Neural cell (in vitro differentiated cells): ENCODE measurements at regions not wholly inside any gene's neighbourhood (a gene's known extent, or its start where the extent isn't known, plus 50 kb on each side); places are given as distances from the start of the nearest gene placed in this dataset.

Experiments used
- H2AFZ ChIP-seq: fragments of 200-600, 300-800 bp; sonication (generic), shearing (Covaris generic); 2 replicates; pipeline ENCODE4 v1.6.0; 2014; ENCODE audit warnings: low read depth, mild to moderate bottlenecking, antibody characterized with exemption, low read length, moderate library complexity
- H3F3A ChIP-seq: fragments of 200-600 bp; shearing (Covaris generic); 2 replicates; pipeline ENCODE4 v1.6.1; 2016; ENCODE audit warnings: mild to moderate bottlenecking, moderate library complexity, mixed read lengths, antibody characterized with exemption, low read length; ENCODE audit not compliant: insufficient read depth, poor library complexity, severe bottlenecking
- H3K27ac ChIP-seq: fragments of 200-600, 300-800 bp; sonication (generic), shearing (Covaris generic); 2 replicates; pipeline ENCODE4 v1.5.1; 2014; ENCODE audit warnings: mild to moderate bottlenecking, low read length, moderate library complexity
- H3K27me3 ChIP-seq: fragments of 300-800, 200-600 bp; sonication (generic), shearing (Covaris generic); 2 replicates; pipeline ENCODE4 v1.6.0; 2014; ENCODE audit warnings: mild to moderate bottlenecking, low read depth, low read length, moderate library complexity; ENCODE audit not compliant: insufficient read depth
- H3K36me3 ChIP-seq: fragments of 300-800, 200-600 bp; sonication (generic), shearing (Covaris generic); 2 replicates; pipeline ENCODE4 v1.5.1; 2014; ENCODE audit warnings: mild to moderate bottlenecking, antibody characterized with exemption, low read length, moderate library complexity; ENCODE audit not compliant: insufficient read depth
- H3K4me2 ChIP-seq: fragments of 300-800, 200-600 bp; sonication (generic), shearing (Covaris generic); 2 replicates; pipeline ENCODE4 v1.6.0; 2014; ENCODE audit warnings: mild to moderate bottlenecking, low read length
- H3K4me3 ChIP-seq: fragments of 300-800, 200-600 bp; sonication (generic), shearing (Covaris generic); 2 replicates; pipeline ENCODE4 v1.5.1; 2014; ENCODE audit warnings: mild to moderate bottlenecking, low read length, moderate library complexity
- H3K79me2 ChIP-seq: fragments of 200-600 bp; shearing (Covaris generic); replicated peaks from 2 replicates; pipeline ENCODE4 v1.6.0; 2014; ENCODE audit warnings: mild to moderate bottlenecking, low read length, moderate library complexity; ENCODE audit not compliant: insufficient read depth
- H3K9ac ChIP-seq: fragments of 300-800, 200-600 bp; sonication (generic), shearing (Covaris generic); 2 replicates; pipeline ENCODE4 v1.6.1; 2016; ENCODE audit warnings: mild to moderate bottlenecking, low read length, mixed read lengths
- H3K9me2 ChIP-seq: fragments of 200-600 bp; shearing (Covaris generic); 2 replicates; pipeline ENCODE4 v1.6.1; 2016; ENCODE audit warnings: mild to moderate bottlenecking, low read length, mixed read lengths; ENCODE audit not compliant: insufficient read depth
- H3K9me3 ChIP-seq: fragments of 200-600, 300-800 bp; sonication (generic), shearing (Covaris generic); 2 replicates; pipeline ENCODE4 v1.6.1; 2016; ENCODE audit warnings: mild to moderate bottlenecking, mixed run types, low read length, moderate library complexity, mixed read lengths
- H4K20me1 ChIP-seq: fragments of 200-600 bp; shearing (Covaris generic); 2 replicates; pipeline ENCODE4 v1.6.1; 2016; ENCODE audit warnings: mild to moderate bottlenecking, mixed run types; ENCODE audit not compliant: insufficient read depth
- CTCF ChIP-seq: fragments of 450-650 bp; IDR thresholded peaks from 2 replicates; pipeline ENCODE4 v1.5.1; 2014; ENCODE audit warnings: antibody characterized with exemption, mild to moderate bottlenecking, moderate library complexity; ENCODE audit not compliant: poor library complexity, severe bottlenecking
- EP300 ChIP-seq: fragments of 450-650 bp; conservative IDR thresholded peaks from 2 replicates; pipeline ENCODE4 v1.6.1; 2014; ENCODE audit warnings: antibody characterized with exemption, mild to moderate bottlenecking, moderate library complexity; ENCODE audit not compliant: poor library complexity, severe bottlenecking
- EZH2 ChIP-seq: fragments of 200-600, 300-800 bp; shearing (Covaris generic), sonication (generic); IDR thresholded peaks from 2 replicates; pipeline ENCODE4 v1.6.1; 2014; ENCODE audit warnings: antibody characterized with exemption, low read length, borderline replicate concordance, mild to moderate bottlenecking; ENCODE audit not compliant: insufficient read depth, poor library complexity, severe bottlenecking
- MXI1 ChIP-seq: fragments of 450-650 bp; conservative IDR thresholded peaks from 2 replicates; pipeline ENCODE4 v1.6.1; 2014; ENCODE audit warnings: antibody characterized with exemption, mild to moderate bottlenecking; ENCODE audit not compliant: poor library complexity, severe bottlenecking
- POLR2AphosphoS5 ChIP-seq: IDR thresholded peaks from 2 replicates; pipeline ENCODE4 v1.6.1; 2012
- RAD21 ChIP-seq: fragments of 450-650 bp; conservative IDR thresholded peaks from 2 replicates; pipeline ENCODE4 v1.6.1; 2014; ENCODE audit warnings: antibody characterized with exemption, mild to moderate bottlenecking, moderate library complexity
- REST ChIP-seq: IDR thresholded peaks from 2 replicates; pipeline ENCODE4 v1.6.1; 2012; ENCODE audit warnings: borderline replicate concordance
- SMC3 ChIP-seq: fragments of 450-650 bp; conservative IDR thresholded peaks from 2 replicates; pipeline ENCODE4 v1.6.1; 2014; ENCODE audit warnings: antibody characterized with exemption, mild to moderate bottlenecking, moderate library complexity; ENCODE audit not compliant: poor library complexity
- TAF1 ChIP-seq: IDR thresholded peaks from 2 replicates; pipeline ENCODE4 v1.6.1; 2012; ENCODE audit warnings: low read depth

GRCh38 chr7:46565253-46566096, 644.4 kb upstream of the IGFBP3 start:
- Histone ChIP-seq H3K4me3 (no peak overlapping the region), H3F3A (no peaks in the 10 kb centered on the region), H4K20me1 (no peaks in the 10 kb centered on the region), H2AFZ (no peak overlapping the region), H3K9me2 (no peaks in the 10 kb centered on the region), H3K27ac (no peak overlapping the region), H3K9me3 (no peaks in the 10 kb centered on the region), H3K79me2 (no peaks in the 10 kb centered on the region), H3K9ac (no peak overlapping the region), H3K36me3 (no peaks in the 10 kb centered on the region), H3K27me3 (no peaks in the 10 kb centered on the region), H3K4me2 (no peak overlapping the region)
- no peak for TF ChIP-seq EZH2

GRCh38 chr7:46559194-46559832, 638.2 kb upstream of the IGFBP3 start:
- H3K9me3 ChIP-seq, result no peaks in the 10 kb centered on the region
- H3K9ac ChIP-seq, result no peak overlapping the region
- no peak overlapping the region for H3K4me2 ChIP-seq
- no peaks in the 10 kb centered on the region for H4K20me1 ChIP-seq
- H2AFZ ChIP-seq, result no peak overlapping the region
- no peaks in the 10 kb centered on the region for H3K36me3 ChIP-seq
- no peak overlapping the region for H3K4me3 ChIP-seq
- TF ChIP-seq POLR2AphosphoS5 (no peak), REST (no peak), MXI1 (no peak), EZH2 (no peak), SMC3 (no peak), CTCF (no peak), TAF1 (no peak), RAD21 (no peak), EP300 (no peak)
- H3K79me2 ChIP-seq, result no peaks in the 10 kb centered on the region
- H3K27ac ChIP-seq, result no peak overlapping the region
- no peaks in the 10 kb centered on the region for H3K27me3 ChIP-seq
- H3F3A ChIP-seq, result no peaks in the 10 kb centered on the region
- H3K9me2 ChIP-seq, result no peaks in the 10 kb centered on the region
